H1 (cell line): ENCODE measurements at regions not wholly inside any gene's neighbourhood (a gene's known extent, or its start where the extent isn't known, plus 50 kb on each side); places are given as distances from the start of the nearest gene placed in this dataset.

Source experiments
- BRCA1 ChIP-seq: IDR thresholded peaks from 2 replicates; pipeline ENCODE4 v1.6.1; 2012; ENCODE audit warnings: low read depth, low read length, improper control_type of control experiment

- TF ChIP-seq BRCA1 = no peak
Measured at GRCh38 chr17:22410136-22410535, 717.8 kb downstream of the KCNJ18 start (continued).
